ENCODE measurements at regions not wholly inside any gene's neighbourhood (a gene's known extent, or its start where the extent isn't known, plus 50 kb on each side); places are given as distances from the start of the nearest gene placed in this dataset.
"Not testable (repeated sequence)": the region's sequence is repeated elsewhere in the genome, so short reads cannot be mapped to it uniquely, and the experiment has no call there.

- no peak for DNase-seq (ENCODE audit: low read depth)
These were observed 493.5 kb downstream of the EBF1 start for GRCh38 chr5:158606233-158606632.

- DNase-seq (ENCODE audit: low read depth) = no peak
These were observed 496.7 kb downstream of the EBF1 start for GRCh38 chr5:158602981-158603380.

- no peak for DNase-seq (ENCODE audit: low read depth)
These were observed 498.6 kb downstream of the EBF1 start for GRCh38 chr5:158601118-158601517.

- DNase-seq (ENCODE audit: low read depth) = no peak
These were observed 499.0 kb downstream of the EBF1 start for GRCh38 chr5:158600679-158601078.

GRCh38 chr5:158599157-158599556, 500.6 kb downstream of the EBF1 start:
- DNase-seq (ENCODE audit: low read depth) = peak; percentile 79

GRCh38 chr5:158594595-158595242, 505.0 kb downstream of the EBF1 start:
- DNase-seq (ENCODE audit: low read depth) = peak; percentile 63

- no peak for DNase-seq (ENCODE audit: low read depth)
These were observed 505.8 kb downstream of the EBF1 start for GRCh38 chr5:158593925-158594324.

- DNase-seq (ENCODE audit: low read depth) = peak; percentile 35
These were observed 508.3 kb downstream of the EBF1 start for GRCh38 chr5:158591301-158591863.

- no peak for DNase-seq (ENCODE audit: low read depth)
These were observed 508.9 kb downstream of the EBF1 start for GRCh38 chr5:158590746-158591300.

- DNase-seq (ENCODE audit: low read depth) = no peak
These were observed 509.8 kb downstream of the EBF1 start for GRCh38 chr5:158589939-158590338.

GRCh38 chr5:158588617-158589016, 511.1 kb downstream of the EBF1 start:
- no peak for DNase-seq (ENCODE audit: low read depth)

GRCh38 chr5:158586054-158586453, 513.7 kb downstream of the EBF1 start:
- DNase-seq (ENCODE audit: low read depth) = no peak

GRCh38 chr5:158582669-158583068, 517.0 kb downstream of the EBF1 start:
- not testable (repeated sequence) for DNase-seq (ENCODE audit: low read depth)

GRCh38 chr5:158573829-158574228, 525.9 kb downstream of the EBF1 start:
- no peak for DNase-seq (ENCODE audit: low read depth)

- DNase-seq (ENCODE audit: low read depth) = no peak
These were observed 529.2 kb downstream of the EBF1 start for GRCh38 chr5:158570502-158570901.

- DNase-seq (ENCODE audit: low read depth) = no peak
These were observed 530.2 kb downstream of the EBF1 start for GRCh38 chr5:158569534-158569933.

GRCh38 chr5:158565017-158565789, 534.5 kb downstream of the EBF1 start:
- no peak for DNase-seq (ENCODE audit: low read depth)

- no peak for DNase-seq (ENCODE audit: low read depth)
These were observed 535.8 kb downstream of the EBF1 start for GRCh38 chr5:158563760-158564390.

GRCh38 chr5:158561562-158562190, 538.0 kb downstream of the EBF1 start:
- no peak for DNase-seq (ENCODE audit: low read depth)

GRCh38 chr5:158560170-158560569, 539.5 kb downstream of the EBF1 start:
- peak; percentile 60 for DNase-seq (ENCODE audit: low read depth)

GRCh38 chr5:158559643-158560042, 540.1 kb downstream of the EBF1 start:
- no peak for DNase-seq (ENCODE audit: low read depth)

- DNase-seq (ENCODE audit: low read depth) = no peak
These were observed 540.6 kb downstream of the EBF1 start for GRCh38 chr5:158559066-158559465.
